Stimulated activated CD4-positive, alpha-beta T cell treated with anti-CD3 and anti-CD28 coated beads, Interleukin-4, amount 100 ng/mL, for 24 hours (primary cell): ENCODE measurements at regions not wholly inside any gene's neighbourhood (a gene's known extent, or its start where the extent isn't known, plus 50 kb on each side); places are given as distances from the start of the nearest gene placed in this dataset.

Source experiments
- DNase-seq: peaks from one replicate; pipeline ENCODE4 v3.0.0-alpha.2; 2020

DNA sequence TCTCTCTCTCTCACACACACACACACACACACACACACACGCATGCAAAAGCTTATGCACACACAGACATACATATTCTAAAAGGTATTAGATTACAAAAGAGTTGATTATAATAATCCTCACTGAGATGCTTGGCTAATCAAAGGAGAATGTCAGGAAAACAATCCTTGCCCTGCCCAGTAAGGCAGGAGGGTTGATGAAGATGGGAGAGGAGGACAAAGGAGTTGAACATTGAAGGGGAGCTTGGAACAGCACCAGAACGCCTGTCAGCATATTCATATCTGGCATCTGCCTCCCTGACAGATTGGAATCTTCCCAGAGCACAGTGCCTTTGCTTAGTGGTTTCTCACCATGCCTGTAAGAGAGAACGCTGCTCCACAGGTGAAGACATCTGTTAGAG lies 68.6 kb upstream of the PALMD start:
- DNase-seq: no peak

DNA sequence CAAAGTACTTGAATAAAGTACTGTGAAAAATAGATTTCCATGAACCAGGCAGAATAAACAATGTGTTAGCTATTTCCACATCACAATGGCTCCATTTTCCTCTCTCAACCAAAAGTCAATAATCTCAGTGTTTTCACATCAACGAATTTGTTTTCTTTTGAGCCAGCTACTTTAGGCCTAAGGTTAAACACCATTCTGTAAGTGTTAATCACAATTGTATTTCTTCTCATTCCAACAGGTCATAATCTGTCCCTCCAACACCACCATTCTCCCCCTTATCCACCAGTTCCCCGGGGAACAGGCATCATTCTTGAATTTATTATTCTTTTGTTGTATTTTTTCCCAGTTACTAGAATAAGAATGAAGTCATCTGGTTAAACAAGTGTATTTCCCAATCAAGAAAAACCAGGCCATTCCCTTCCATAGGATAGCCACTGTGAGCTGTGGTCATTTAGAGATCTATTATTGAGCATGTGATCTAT lies 66.2 kb upstream of the PALMD start:
- DNase-seq: no peak

- no peak for DNase-seq
Observed at GRCh38 chr1:99580451-99580850, 65.5 kb upstream of the PALMD start.

- DNase-seq: no peak
Observed at GRCh38 chr1:99587008-99587407, 58.9 kb upstream of the PALMD start.

GRCh38 chr1:99589186-99589636 lies 56.7 kb upstream of the PALMD start:
- DNase-seq: no peak

- no peak for DNase-seq
Observed at GRCh38 chr1:99590578-99591209, 55.2 kb upstream of the PALMD start.

GRCh38 chr1:99591886-99592285 lies 54.0 kb upstream of the PALMD start:
- no peak for DNase-seq

- DNase-seq: no peak
Observed at GRCh38 chr1:99594205-99594604, 51.7 kb upstream of the PALMD start.

DNA sequence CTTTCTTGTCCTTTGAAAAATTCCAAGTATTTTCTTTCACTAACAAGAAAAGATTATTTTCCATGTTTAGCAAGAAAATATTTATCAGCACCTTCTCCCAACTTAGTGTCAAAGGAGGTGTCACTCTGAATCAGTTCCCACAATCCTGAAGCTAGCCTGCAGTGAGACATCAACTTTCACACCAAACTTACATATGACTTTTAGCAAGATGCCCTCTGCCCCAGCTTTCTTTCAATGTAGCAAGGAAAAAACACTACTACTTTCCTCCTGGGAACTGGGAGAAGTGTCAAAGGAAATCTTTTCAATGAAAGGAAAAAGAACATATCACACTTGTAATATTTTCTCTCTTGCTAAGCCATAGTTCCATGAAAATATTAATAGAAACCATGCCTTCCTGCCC lies 50.9 kb upstream of the PALMD start:
- no peak for DNase-seq

GRCh38 chr1:99595441-99595840 lies 50.5 kb upstream of the PALMD start:
- DNase-seq: no peak
